Retina (tissue), 1 donor: ENCODE measurements at regions not wholly inside any gene's neighbourhood (a gene's known extent, or its start where the extent isn't known, plus 50 kb on each side); places are given as distances from the start of the nearest gene placed in this dataset.

Experiments
- DNase-seq: peaks from one replicate; pipeline ENCODE4 v3.0.0-alpha.2; 2016

- no peak for DNase-seq
These were observed 182.4 kb upstream of the MCHR2 start for GRCh38 chr6:100176311-100176950.

- no peak for DNase-seq
These were observed 181.8 kb upstream of the MCHR2 start for GRCh38 chr6:100175814-100176310.

- DNase-seq = no peak
These were observed 179.2 kb upstream of the MCHR2 start for GRCh38 chr6:100173211-100173610.

- DNase-seq = no peak
These were observed 178.3 kb upstream of the MCHR2 start for GRCh38 chr6:100172322-100172713.

DNA sequence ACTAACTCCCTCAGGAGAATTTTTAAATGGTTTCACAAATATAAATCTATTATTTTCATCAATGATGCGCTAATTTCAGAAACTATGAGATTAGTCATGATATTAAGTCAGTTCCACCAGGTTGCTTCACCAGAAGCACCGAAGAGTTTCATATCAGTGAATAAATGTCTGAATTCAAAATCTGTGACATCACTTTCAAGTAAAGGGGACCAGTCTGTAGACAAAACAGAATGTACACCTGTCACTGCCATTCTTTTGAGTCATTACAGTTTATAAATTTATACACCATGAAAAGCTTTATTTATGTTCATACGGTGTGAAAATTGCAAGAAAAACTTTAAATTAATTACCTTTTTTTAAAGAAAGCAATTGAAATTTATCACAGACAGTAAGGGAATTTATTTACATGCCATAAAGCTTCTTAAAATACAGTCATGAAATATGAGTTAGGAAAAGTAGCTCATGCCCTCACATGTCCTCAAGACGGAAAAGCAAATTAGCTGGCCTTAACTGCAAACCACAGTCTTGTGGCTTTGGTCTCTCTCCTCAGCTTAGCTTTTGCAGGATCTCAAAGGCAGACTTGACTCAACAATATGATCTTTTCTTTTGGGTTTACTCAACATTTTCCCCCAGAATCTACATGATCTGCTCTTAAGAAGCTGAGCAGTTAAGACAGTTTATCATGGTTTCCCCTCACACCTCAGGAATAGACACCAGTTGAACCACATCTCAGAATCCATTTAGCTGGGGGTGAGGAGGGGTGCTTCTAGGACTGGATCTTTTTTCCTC, 177.7 kb upstream of the MCHR2 start:
- no peak for DNase-seq

- DNase-seq = no peak
These were observed 174.1 kb upstream of the MCHR2 start for GRCh38 chr6:100168148-100168547.

GRCh38 chr6:100167585-100167984, 173.6 kb upstream of the MCHR2 start:
- no peak for DNase-seq

- DNase-seq = no peak
These were observed 172.9 kb upstream of the MCHR2 start for GRCh38 chr6:100166956-100167355.

DNA sequence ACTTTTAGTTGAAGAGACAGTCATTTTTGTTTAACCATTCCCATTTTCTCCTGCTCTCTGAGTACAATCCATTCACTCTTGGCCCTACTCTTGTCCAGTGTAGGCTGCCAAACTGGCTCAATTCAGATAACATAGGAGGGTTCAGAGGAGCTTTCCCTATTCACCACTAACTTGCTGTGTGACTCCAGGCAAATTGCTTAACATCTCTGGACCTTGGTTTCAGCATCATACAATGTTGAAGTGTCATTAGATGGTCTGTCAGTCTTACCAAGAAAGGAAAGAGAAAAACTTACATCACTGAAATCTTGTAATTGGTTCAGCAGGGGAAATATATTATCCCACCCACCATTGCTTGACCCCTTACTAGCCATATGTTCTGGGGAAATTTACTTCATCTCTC, 171.4 kb upstream of the MCHR2 start:
- no peak for DNase-seq

- peak; percentile 31 for DNase-seq
These were observed 169.0 kb upstream of the MCHR2 start for GRCh38 chr6:100163035-100163434.

GRCh38 chr6:100161782-100162365, 167.9 kb upstream of the MCHR2 start:
- DNase-seq = no peak

DNA sequence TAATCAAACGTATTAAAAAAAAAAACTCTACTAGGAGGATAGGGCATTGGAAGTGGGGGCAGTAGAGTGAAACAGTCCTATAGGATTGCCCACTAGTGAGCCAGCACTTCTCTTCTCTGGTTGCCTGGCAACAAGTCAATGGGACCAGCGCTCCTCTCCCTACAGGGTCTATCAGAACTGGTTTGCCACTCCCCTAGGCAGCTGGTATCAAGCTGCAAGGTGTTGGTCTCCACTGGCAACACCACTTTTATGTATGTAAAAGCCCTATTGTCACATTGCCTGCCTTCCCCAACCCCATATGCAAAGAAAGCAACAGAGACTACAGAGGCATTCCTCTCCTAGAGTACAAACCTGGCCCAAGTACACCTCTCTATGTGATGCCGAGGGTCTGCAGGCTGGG, 166.9 kb upstream of the MCHR2 start:
- no peak for DNase-seq

GRCh38 chr6:100155141-100155540, 161.1 kb upstream of the MCHR2 start:
- DNase-seq = no peak

GRCh38 chr6:100153636-100154275, 159.7 kb upstream of the MCHR2 start:
- DNase-seq = no peak

GRCh38 chr6:100152201-100152600, 158.2 kb upstream of the MCHR2 start:
- no peak for DNase-seq

DNA sequence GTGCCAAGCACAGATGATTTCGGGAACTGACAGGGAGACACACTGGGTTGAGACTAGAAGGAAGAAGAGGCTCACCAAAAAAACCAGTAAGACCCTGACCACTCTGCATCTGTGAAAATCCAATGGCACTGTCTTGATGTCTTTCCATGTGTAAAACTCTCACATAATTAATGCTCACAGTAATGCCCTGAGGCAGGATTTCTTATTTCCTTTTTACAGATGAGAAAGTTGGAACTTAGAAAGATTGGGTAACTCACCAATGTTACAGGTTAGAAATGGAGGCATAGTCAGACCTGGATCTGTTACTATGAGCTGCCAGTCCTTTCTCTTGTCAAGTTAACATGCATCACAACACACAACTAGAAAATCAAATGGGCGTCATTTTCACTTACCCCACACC, 151.0 kb upstream of the MCHR2 start:
- DNase-seq = no peak

GRCh38 chr6:100138346-100139022, 144.5 kb upstream of the MCHR2 start:
- DNase-seq = peak; percentile 38

DNA sequence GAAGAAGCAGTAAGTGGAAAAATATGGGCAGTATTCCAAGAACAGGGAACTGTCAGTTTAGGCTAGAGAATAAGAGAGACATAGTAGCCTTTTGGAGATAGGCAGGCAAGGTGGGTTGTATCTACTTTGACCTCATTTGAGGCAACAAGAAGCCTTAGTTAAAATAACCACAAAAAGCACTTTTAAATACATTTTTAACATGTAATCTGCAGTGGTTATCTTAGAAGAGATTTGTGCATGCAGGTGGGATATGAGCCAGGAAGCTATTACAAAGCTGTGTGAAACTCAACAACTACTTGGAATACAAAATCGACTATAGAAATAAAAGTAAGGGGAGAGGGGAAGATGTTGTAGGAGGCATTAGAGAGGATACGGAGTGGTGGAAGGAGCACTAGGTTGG, 143.7 kb upstream of the MCHR2 start:
- no peak for DNase-seq

- no peak for DNase-seq
These were observed 142.6 kb upstream of the MCHR2 start for GRCh38 chr6:100136590-100136989.

DNA sequence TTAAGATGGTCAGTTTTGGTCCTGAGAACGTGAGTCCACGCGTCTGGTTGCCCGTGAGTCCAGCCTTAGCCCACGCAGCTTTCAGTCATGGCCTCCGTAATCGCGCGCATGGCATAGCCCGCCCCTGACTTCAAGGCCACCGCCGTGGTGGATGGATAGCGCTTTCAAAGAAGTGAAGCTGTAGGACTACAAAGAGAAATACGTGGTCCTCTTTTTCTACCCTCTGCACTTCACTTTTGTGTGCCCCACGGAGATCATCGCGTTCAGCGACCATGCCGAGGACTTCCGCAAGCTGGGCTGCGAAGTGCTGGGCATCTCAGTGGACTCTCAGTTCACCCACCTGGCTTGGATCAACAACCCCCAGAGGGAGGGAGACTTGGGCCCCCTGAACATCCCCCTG, 142.0 kb upstream of the MCHR2 start:
- DNase-seq = no peak

DNA sequence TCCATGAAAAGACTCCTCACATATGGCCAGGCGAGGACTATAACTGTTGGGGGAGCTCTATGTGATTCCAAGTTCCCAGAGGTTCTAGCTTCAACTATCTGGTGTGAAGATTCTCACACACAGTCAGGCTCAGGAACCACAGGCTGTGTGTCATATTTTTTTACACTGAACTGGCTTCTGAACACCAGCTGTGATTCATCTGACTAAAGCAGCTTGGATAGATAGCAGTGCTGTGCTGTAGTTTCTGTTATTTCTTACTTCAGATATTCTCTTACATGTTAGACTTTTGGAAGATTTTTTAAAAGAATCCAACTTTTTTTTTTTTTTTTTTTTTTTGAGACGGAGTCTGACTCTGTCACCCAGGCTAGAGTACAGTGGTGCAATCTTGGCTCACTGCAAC, 140.7 kb upstream of the MCHR2 start:
- DNase-seq = no peak

- no peak for DNase-seq
These were observed 140.3 kb upstream of the MCHR2 start for GRCh38 chr6:100134297-100134696.

- DNase-seq = no peak
These were observed 138.0 kb upstream of the MCHR2 start for GRCh38 chr6:100132005-100132404.
